ENCODE measurements at regions not wholly inside any gene's neighbourhood (a gene's known extent, or its start where the extent isn't known, plus 50 kb on each side); places are given as distances from the start of the nearest gene placed in this dataset.

- TF ChIP-seq EZH2 (IDR thresholded peaks at IDR 0.05) = no peak
- no peak for TF ChIP-seq CTCF (IDR thresholded peaks at IDR 0.05)
Measured at GRCh38 chr1:193543259-193543658, 356.8 kb upstream of the B3GALT2 start.

Data from neural progenitor cell (in vitro differentiated cells).